ENCODE measurements at regions not wholly inside any gene's neighbourhood (a gene's known extent, or its start where the extent isn't known, plus 50 kb on each side); places are given as distances from the start of the nearest gene placed in this dataset.

GRCh38 chr3:23711916-23712494, 93.8 kb upstream of the UBE2E1 start:
- H3K4me3 ChIP-seq (replicated peaks; ENCODE audit: low read depth, low read length), result no peak overlapping the region
- TF ChIP-seq, protein P1, sequence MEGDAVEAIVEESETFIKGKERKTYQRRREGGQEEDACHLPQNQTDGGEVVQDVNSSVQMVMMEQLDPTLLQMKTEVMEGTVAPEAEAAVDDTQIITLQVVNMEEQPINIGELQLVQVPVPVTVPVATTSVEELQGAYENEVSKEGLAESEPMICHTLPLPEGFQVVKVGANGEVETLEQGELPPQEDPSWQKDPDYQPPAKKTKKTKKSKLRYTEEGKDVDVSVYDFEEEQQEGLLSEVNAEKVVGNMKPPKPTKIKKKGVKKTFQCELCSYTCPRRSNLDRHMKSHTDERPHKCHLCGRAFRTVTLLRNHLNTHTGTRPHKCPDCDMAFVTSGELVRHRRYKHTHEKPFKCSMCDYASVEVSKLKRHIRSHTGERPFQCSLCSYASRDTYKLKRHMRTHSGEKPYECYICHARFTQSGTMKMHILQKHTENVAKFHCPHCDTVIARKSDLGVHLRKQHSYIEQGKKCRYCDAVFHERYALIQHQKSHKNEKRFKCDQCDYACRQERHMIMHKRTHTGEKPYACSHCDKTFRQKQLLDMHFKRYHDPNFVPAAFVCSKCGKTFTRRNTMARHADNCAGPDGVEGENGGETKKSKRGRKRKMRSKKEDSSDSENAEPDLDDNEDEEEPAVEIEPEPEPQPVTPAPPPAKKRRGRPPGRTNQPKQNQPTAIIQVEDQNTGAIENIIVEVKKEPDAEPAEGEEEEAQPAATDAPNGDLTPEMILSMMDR (IDR thresholded peaks at IDR 0.05; ENCODE audit: low read length, missing control alignments), result no peak
- DNase-seq (ENCODE audit: low read depth), result no peak

DNA sequence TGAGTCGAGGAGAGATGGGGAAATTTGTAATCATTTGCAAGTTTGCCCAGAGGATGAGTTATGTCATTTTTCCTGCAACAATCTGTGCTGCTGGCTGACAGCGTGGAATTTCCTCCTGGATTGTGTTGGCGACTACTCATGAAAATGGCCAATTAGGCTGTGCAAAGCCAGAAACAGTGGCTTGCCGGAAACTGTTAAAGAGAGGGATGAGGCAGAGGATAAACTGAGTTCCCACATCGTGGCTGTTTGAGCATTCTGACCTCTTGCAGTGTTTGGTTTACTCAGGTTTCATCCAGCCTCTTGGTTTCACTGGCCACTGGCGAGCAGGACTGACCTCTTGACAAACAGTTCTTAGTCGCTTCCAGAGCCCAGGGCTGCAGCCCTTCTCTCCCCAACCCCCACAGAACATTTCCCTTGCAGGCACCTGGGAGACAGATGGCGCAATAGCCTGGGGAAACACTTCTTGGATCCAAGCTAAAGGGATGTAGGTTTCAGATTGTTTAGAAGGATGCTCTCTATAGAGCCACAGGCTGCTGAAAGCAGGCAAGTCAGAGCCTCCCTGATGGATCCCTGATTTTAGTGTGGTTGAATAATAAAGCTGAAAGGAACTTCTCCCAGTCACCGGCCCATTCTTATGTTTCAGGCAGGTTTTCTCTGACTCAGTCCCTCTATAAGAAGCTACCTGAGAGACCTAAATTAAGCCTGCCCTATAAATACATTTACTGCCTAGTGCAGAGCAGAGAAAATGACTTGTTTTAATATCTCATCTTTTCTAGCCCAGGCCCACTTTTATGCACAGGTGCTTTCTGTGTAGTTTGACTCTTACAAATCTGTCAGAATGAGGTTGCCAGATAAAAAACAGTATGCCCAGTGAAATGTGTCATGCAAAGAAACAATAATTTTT, 92.8 kb upstream of the UBE2E1 start:
- TF ChIP-seq, protein P1 (IDR thresholded peaks at IDR 0.05; ENCODE audit: low read length, missing control alignments), result peak; percentile 12
- peak overlapping the region; percentile 8 for H3K4me3 ChIP-seq (replicated peaks; ENCODE audit: low read depth, low read length)
- peak; percentile 89 for DNase-seq (ENCODE audit: low read depth)

DNA sequence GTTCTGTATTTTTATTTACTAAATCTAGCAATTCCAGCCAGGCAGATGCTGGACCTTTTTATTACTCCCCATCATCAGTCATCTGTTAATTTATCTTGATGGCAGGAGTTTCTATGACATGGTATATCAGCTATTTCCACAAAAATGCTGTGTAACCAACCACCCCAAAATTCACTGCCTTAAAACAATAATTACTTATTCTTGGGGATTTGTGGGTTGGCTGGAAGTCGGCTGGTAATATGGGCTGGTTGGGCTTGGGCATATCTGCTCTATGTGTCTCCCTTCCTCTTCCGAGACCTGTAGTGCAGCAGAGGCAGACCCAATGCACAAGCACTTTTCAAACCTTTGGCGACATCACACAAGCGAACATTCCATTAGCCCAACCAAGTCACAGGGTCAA, 92.1 kb upstream of the UBE2E1 start:
- TF ChIP-seq, protein P1 (IDR thresholded peaks at IDR 0.05; ENCODE audit: low read length, missing control alignments), result no peak
- no peak for DNase-seq (ENCODE audit: low read depth)

GRCh38 chr3:23720059-23720458, 85.7 kb upstream of the UBE2E1 start:
- H3K4me3 ChIP-seq (replicated peaks; ENCODE audit: low read depth, low read length), result no peak overlapping the region
- TF ChIP-seq, protein P1 (IDR thresholded peaks at IDR 0.05; ENCODE audit: low read length, missing control alignments), result no peak
- DNase-seq (ENCODE audit: low read depth), result no peak

More for the DNA sequence above, 92.1 kb upstream of the UBE2E1 start:
- H3K4me3 ChIP-seq (replicated peaks; ENCODE audit: low read depth, low read length), result no peak overlapping the region

DNA sequence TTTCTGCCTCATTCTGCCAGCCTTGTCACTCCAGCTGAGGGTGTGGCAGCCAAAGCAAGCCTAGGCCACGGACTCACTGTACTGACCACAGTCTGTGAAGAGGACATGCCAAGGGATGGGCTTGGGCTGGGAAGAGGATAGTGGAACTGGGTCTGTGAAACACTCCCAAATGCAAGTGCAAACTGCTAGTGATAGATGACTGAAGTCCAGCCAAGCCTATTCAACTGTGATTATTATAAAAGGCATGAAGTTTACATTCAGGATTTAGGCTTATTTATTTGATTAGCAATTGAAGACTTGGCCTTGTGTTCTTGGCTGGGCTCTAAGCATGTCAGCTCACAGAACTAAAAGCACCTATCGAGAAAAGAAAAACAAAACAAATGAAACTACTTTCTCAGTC, 84.9 kb upstream of the UBE2E1 start:
- DNase-seq (ENCODE audit: low read depth), result no peak
- no peak overlapping the region for H3K4me3 ChIP-seq (replicated peaks; ENCODE audit: low read depth, low read length)
- TF ChIP-seq, protein P1 (IDR thresholded peaks at IDR 0.05; ENCODE audit: low read length, missing control alignments), result no peak

DNA sequence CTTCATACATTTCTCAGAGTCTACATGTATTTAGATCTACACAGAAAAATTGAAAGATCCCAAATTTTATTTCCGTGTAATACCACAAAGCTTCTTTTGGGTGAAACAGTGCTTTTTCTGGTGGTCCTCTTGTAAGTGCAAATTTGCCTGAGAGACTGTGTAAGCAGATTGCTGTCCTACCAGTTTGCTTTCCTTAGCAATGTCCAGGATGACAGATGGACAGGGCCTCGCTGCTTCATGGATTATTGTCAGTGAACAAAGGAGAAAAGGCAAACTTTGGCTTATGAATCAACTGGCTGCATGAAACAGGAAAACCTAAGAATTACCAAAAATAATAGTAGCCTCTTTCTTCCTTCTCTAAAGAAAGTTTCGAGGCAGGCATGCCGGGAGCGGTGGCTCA, 82.6 kb upstream of the UBE2E1 start:
- DNase-seq (ENCODE audit: low read depth), result no peak
- no peak overlapping the region for H3K4me3 ChIP-seq (replicated peaks; ENCODE audit: low read depth, low read length)
- TF ChIP-seq, protein P1 (IDR thresholded peaks at IDR 0.05; ENCODE audit: low read length, missing control alignments), result no peak

Data from fibroblast of pulmonary artery (primary cell).